HUDEP-2 (cell line): ENCODE measurements at regions not wholly inside any gene's neighbourhood (a gene's known extent, or its start where the extent isn't known, plus 50 kb on each side); places are given as distances from the start of the nearest gene placed in this dataset.

Experiments
- DNase-seq, 76 experiments: peaks; one replicate each; lab custom pipeline; 2025; ENCODE audit not compliant: unreplicated experiment in 76 of 76; lab: John Stamatoyannopoulos, UW

GRCh38 chr12:13371367-13371766, 174.8 kb downstream of the EMP1 start:
- no peak for DNase-seq

- DNase-seq = no peak
These were observed 173.0 kb downstream of the EMP1 start for GRCh38 chr12:13369474-13370056.

GRCh38 chr12:13368971-13369370, 172.4 kb downstream of the EMP1 start:
- DNase-seq = no peak

- DNase-seq = no peak
These were observed 171.9 kb downstream of the EMP1 start for GRCh38 chr12:13368431-13368830.

- DNase-seq = no peak
These were observed 171.4 kb downstream of the EMP1 start for GRCh38 chr12:13367973-13368372.

- DNase-seq = no peak
These were observed 169.3 kb downstream of the EMP1 start for GRCh38 chr12:13365748-13366366.

GRCh38 chr12:13362260-13362841, 165.8 kb downstream of the EMP1 start:
- peak in 57 of 76 experiments; percentile 1 to 66 (median 28) for DNase-seq

- DNase-seq = no peak
These were observed 163.1 kb downstream of the EMP1 start for GRCh38 chr12:13359636-13360035.

- DNase-seq = no peak
These were observed 161.9 kb downstream of the EMP1 start for GRCh38 chr12:13358391-13358905.

GRCh38 chr12:13350946-13351345, 154.4 kb downstream of the EMP1 start:
- no peak for DNase-seq

- DNase-seq = no peak
These were observed 153.9 kb downstream of the EMP1 start for GRCh38 chr12:13350381-13350780.

- no peak for DNase-seq
These were observed 151.9 kb downstream of the EMP1 start for GRCh38 chr12:13348464-13348863.

- DNase-seq = no peak
These were observed 150.9 kb downstream of the EMP1 start for GRCh38 chr12:13347241-13348043.

- no peak for DNase-seq
These were observed 149.2 kb downstream of the EMP1 start for GRCh38 chr12:13345722-13346121.

GRCh38 chr12:13343375-13343774, 146.8 kb downstream of the EMP1 start:
- DNase-seq = no peak

GRCh38 chr12:13342971-13343370, 146.4 kb downstream of the EMP1 start:
- no peak for DNase-seq

GRCh38 chr12:13340149-13340548, 143.6 kb downstream of the EMP1 start:
- DNase-seq = no peak

- DNase-seq = no peak
These were observed 143.0 kb downstream of the EMP1 start for GRCh38 chr12:13339538-13339937.

- DNase-seq = no peak
These were observed 142.6 kb downstream of the EMP1 start for GRCh38 chr12:13339091-13339490.

- no peak for DNase-seq
These were observed 141.3 kb downstream of the EMP1 start for GRCh38 chr12:13337791-13338190.

GRCh38 chr12:13336216-13336615, 139.7 kb downstream of the EMP1 start:
- no peak for DNase-seq
